Lower lobe of right lung (tissue), 2 donors: ENCODE measurements at regions not wholly inside any gene's neighbourhood (a gene's known extent, or its start where the extent isn't known, plus 50 kb on each side); places are given as distances from the start of the nearest gene placed in this dataset.
"Not testable (repeated sequence)": the region's sequence is repeated elsewhere in the genome, so short reads cannot be mapped to it uniquely, and the experiment has no call there.

ENCODE experiments used
- ATAC-seq, 2 donors: fragments of 200-7000 bp; cut with Tn5 transposase; one replicate each; pipeline ENCODE4 v1.9.1; 2020 to 2022; ENCODE audit warnings: mild to moderate bottlenecking in 2 of 2, moderate library complexity in 2 of 2
- DNase-seq: peaks from one replicate; pipeline ENCODE4 v3.0.0-alpha.2; 2020
- H3K27ac ChIP-seq: fragments of 200-600 bp; one replicate; pipeline ENCODE4 v1.8.0; 2022
- H3K27me3 ChIP-seq: fragments of 200-600 bp; one replicate; pipeline ENCODE4 v1.8.0; 2022; ENCODE audit warnings: low read depth
- H3K36me3 ChIP-seq: fragments of 200-600 bp; one replicate; pipeline ENCODE4 v1.8.0; 2022; ENCODE audit warnings: mild to moderate bottlenecking
- H3K4me1 ChIP-seq: fragments of 200-600 bp; one replicate; pipeline ENCODE4 v1.8.0; 2022
- H3K4me3 ChIP-seq: fragments of 200-600 bp; one replicate; pipeline ENCODE4 v1.8.0; 2022; ENCODE audit warnings: mild to moderate bottlenecking
- H3K9me3 ChIP-seq: fragments of 200-600 bp; one replicate; pipeline ENCODE4 v1.8.0; 2022
- intact Hi-C: fragments of 100-400 bp; cut with DNase I; formaldehyde crosslinking; loops from one replicate; pipeline ENCODE4 v1.11.0; 2022
- TF ChIP-seq, protein P1 (sequence below): fragments of 200-600 bp; IDR thresholded peaks from one replicate; pipeline ENCODE4 v1.8.0; 2022; ENCODE audit warnings: antibody characterized with exemption, mild to moderate bottlenecking
- donor health status: DM: no; HTN: yes; CAD: no; lungs with severe emphysema.

DNA sequence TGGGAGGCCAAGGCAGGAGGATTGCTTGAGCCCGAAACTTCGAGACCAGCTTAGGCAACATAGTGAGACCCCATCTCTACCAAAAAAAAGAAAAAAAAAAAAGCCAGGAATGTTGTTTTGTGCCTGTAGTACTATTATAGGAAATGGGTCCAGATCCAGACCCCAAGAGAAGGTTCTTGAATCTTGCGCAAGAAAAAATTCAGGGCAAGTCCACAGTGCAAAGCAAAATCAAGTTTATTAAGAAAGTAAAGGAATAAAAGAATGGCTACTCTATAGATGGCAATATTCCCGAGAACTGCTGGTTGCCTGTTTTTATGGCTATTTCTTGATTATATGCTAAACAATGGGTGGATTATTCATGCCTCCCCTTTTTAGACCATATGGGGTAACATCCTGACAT is 51.2 kb upstream of the RDX start:
- H3K4me3 ChIP-seq: no peak overlapping the region
- H3K27me3 ChIP-seq: no peaks in the 10 kb centered on the region
- H3K9me3 ChIP-seq: no peaks in the 10 kb centered on the region
- intact Hi-C loops: no loop called here
- H3K27ac ChIP-seq: no peak overlapping the region
- no peak for ATAC-seq
- DNase-seq: no peak
- TF ChIP-seq, protein P1, sequence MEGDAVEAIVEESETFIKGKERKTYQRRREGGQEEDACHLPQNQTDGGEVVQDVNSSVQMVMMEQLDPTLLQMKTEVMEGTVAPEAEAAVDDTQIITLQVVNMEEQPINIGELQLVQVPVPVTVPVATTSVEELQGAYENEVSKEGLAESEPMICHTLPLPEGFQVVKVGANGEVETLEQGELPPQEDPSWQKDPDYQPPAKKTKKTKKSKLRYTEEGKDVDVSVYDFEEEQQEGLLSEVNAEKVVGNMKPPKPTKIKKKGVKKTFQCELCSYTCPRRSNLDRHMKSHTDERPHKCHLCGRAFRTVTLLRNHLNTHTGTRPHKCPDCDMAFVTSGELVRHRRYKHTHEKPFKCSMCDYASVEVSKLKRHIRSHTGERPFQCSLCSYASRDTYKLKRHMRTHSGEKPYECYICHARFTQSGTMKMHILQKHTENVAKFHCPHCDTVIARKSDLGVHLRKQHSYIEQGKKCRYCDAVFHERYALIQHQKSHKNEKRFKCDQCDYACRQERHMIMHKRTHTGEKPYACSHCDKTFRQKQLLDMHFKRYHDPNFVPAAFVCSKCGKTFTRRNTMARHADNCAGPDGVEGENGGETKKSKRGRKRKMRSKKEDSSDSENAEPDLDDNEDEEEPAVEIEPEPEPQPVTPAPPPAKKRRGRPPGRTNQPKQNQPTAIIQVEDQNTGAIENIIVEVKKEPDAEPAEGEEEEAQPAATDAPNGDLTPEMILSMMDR: no peak
- H3K36me3 ChIP-seq: no peaks in the 10 kb centered on the region
- peaks cover 7% of the 10 kb centered on the region for H3K4me1 ChIP-seq

DNA sequence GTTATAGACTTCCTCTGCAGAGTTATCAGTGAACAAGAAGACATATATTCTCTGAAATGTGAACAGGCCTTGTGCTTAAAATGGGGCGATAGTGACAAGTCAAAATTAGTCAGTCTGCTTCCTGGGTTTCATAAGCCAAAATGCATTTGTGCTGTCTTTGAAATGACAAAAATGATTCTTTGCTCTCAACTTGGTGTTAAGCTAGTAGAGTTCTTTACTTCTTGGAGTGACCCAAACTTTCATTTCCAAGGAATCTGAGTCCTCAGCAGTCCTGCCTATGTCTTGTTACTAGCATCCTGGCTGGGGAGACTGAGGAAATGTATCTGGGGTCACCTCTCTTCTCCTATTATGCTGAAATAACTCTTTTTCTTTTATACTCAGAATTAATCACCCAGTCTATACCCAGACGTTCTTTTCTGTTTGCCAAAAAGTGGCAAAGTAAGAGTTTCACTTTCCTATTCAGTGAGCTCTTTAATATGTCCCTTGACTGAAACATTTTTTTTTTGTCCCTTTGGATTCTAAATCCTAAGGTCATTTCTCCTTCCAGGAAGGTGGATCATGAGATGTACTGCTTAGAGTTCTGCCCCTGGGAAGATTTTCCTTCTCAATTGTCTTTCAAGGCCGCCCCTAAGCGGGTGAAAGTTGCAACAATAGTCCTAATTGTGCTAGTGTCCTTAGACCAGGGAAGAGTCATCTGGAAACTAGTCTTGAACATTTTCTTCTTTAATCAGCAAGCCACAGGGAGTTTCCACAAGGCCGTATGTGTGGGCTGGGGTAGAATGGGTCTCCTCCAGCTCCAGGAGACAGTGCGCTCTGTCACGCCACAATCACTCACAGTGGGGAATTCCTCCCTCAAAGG is 53.0 kb upstream of the RDX start:
- Histone ChIP-seq H3K4me3 (no peak overlapping the region), H3K9me3 (no peaks in the 10 kb centered on the region), H3K27me3 (no peaks in the 10 kb centered on the region), H3K4me1 (peaks cover 7% of the 10 kb centered on the region), H3K36me3 (no peaks in the 10 kb centered on the region), H3K27ac (no peak overlapping the region)
- no peak for DNase-seq
- TF ChIP-seq, protein P1: no peak
- ATAC-seq: peak in 1 of 2 donors; percentile 28
- intact Hi-C loops: no loop called here

DNA sequence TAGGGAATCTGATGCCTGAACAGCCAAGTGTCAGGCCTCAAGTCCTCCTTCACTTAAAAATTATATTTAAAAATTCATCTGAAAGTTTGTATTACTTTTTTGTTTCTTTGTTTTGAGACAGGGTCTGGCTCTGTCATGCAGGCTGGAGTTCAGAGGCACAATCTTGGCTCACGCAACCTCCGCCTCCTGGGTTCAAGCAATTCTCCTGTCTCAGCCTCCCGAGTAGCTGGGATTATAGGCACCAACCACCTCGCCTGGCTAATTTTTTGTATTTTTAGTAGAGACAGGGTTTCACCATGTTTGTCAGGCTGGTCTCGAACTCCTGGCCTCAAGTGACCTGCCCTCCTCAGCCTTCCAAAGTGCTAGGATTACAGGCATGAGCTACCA is 53.6 kb upstream of the RDX start:
- DNase-seq, H3K27ac ChIP-seq, ATAC-seq, H3K36me3 ChIP-seq, H3K4me3 ChIP-seq, H3K9me3 ChIP-seq, H3K4me1 ChIP-seq, H3K27me3 ChIP-seq, intact Hi-C loops: not testable (repeated sequence)

DNA sequence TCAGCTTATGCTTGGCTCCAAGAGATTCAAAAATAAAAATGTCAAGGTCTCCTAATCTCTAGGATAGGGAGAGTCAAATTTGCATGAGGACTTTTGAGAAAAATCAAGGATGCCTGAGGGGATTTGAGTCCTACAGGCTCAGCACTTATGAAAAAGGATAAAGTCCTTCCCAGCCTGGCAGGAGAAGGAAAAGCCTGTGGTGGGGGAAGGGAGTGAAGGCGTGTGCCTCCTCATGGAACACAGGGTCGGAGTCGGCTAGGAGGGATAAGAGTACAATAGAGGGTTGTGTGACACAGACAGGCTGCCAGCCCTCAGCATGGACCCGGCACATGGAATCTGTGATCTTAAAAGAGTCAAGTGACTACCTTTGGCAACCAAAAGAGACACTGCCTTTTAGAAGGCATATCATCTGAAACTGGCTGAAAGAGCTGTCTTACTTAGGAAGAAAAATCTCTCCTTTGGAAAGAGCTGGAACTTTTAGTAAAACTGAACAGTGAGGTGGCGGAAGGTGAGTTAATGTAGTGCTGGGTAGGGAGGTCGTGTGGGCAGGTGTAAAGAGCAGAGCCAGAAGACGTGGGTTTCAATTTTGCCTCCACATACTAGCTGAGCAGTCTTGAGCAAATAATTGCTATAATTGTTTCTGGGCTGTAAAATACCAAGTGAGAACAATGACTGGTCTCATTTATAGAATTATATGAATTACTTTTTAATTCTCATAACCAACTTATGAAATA is 58.8 kb upstream of the RDX start:
- intact Hi-C loops: no loop called here
- TF ChIP-seq, protein P1: no peak
- ATAC-seq: no peak
- no peak overlapping the region for H3K4me3 ChIP-seq
- no peak for DNase-seq
- H3K27ac ChIP-seq: no peak overlapping the region
- H3K27me3 ChIP-seq: no peaks in the 10 kb centered on the region
- H3K36me3 ChIP-seq: no peaks in the 10 kb centered on the region
- no peaks in the 10 kb centered on the region for H3K9me3 ChIP-seq
- H3K4me1 ChIP-seq: no peaks in the 10 kb centered on the region

DNA sequence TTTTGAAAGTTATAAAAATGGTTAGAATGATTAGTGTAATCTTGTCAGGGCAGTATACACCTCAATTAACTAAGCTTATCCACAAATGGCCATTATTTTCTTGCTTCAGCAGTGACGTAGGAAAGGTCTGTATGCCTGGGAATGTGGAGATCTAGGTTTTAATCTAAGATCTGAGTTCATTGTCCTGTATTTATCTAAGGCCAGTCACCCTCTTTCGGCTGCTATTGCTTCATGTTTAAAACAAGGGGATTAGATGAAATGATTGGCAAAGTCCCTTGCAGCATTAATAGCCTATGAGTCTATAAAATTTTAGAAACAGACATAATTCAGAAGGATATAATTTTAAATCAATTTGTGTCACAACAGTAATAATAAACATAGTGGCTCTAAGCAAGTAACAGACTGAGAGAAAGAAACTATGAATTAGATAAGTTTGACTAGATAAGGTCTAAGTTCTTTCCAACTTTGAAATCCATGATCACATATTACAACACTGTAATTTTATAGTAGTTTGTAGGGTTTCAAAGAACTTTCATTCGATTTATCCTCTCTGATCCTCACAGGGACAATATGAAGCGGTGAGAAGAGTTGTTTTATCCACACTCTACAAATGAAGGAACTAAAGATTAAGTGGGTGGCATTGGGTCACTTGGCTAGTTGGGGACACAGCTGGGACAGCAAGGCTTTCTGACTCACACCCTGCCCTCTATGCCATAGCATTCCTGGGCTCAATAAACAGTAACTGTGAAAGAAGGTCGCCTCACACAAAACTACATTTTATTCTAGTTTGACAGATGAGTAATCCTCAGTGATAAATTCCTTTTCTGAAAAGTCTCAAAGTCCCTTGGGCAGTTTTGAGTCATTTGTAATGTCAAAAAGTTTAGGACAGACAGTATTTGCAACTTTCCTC is 60.6 kb upstream of the RDX start:
- Histone ChIP-seq H3K4me1 (no peaks in the 10 kb centered on the region), H3K36me3 (no peaks in the 10 kb centered on the region), H3K27ac (no peak overlapping the region), H3K9me3 (no peaks in the 10 kb centered on the region), H3K27me3 (no peaks in the 10 kb centered on the region), H3K4me3 (no peak overlapping the region)
- TF ChIP-seq, protein P1: no peak
- ATAC-seq (peak in 1 of 2 donors; percentile 66), DNase-seq (no peak)
- intact Hi-C loops: no loop called here
